Ishikawa (cell line): ENCODE measurements at regions not wholly inside any gene's neighbourhood (a gene's known extent, or its start where the extent isn't known, plus 50 kb on each side); places are given as distances from the start of the nearest gene placed in this dataset.

Experiments used
- CEBPB ChIP-seq: IDR thresholded peaks from 2 replicates; pipeline ENCODE4 v1.6.1; 2012
- EGR1 ChIP-seq: IDR thresholded peaks from 2 replicates; pipeline ENCODE4 v1.6.1; 2012
- EP300 ChIP-seq: IDR thresholded peaks from 2 replicates; pipeline ENCODE4 v1.6.1; 2012; ENCODE audit warnings: borderline replicate concordance
- FOXM1 ChIP-seq: IDR thresholded peaks from 2 replicates; pipeline ENCODE4 v1.6.1; 2012; ENCODE audit warnings: low read depth, borderline replicate concordance
- NFIC ChIP-seq: IDR thresholded peaks from 2 replicates; pipeline ENCODE4 v1.6.1; 2012
- RAD21 ChIP-seq: IDR thresholded peaks from 2 replicates; pipeline ENCODE4 v1.6.1; 2012; ENCODE audit warnings: low read depth
- TAF1 ChIP-seq: IDR thresholded peaks from 2 replicates; pipeline ENCODE4 v1.6.1; 2012; ENCODE audit warnings: low read depth, mild to moderate bottlenecking
- TCF12 ChIP-seq: IDR thresholded peaks from 2 replicates; pipeline ENCODE4 v1.6.1; 2012; ENCODE audit warnings: low read depth
- YY1 ChIP-seq: IDR thresholded peaks from 2 replicates; pipeline ENCODE4 v1.6.1; 2012; ENCODE audit warnings: low read depth
- TF ChIP-seq, protein P1 (sequence below): IDR thresholded peaks from 2 replicates; pipeline ENCODE4 v1.6.1; 2012; ENCODE audit warnings: low read depth, mild to moderate bottlenecking
- TF ChIP-seq, protein P2 (sequence below): IDR thresholded peaks from 2 replicates; pipeline ENCODE4 v1.6.1; 2012

DNA sequence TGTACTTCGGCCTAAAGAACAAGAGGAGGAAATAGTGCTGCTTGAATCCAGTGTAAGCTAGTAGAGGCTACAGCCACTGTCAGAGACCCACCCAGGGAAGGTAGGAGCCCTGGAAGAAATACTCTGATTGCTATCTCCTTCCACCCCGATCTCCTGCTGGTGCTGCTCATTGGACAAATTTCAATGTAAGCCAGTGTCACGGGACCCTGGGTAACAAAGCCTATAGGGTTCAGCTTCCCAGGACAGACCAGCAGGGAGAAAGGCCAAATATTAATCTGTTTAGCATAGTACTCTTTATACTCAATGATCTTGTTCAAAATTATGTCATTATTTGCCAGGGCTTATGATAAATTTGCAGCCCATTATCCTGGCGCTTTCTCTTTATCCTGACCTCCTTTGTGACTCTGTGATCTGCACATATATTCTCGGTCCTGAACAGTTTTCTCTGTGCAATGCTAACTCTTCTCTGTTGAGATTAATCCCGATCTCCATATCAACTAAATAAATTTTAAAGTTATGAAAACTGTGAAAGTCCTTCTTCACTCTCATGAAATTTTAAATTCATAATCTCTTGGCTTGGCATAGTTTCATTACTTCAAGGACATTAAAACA, 218.8 kb upstream of the PREP start:
- TF ChIP-seq TAF1, result no peak
- TF ChIP-seq, protein P1, sequence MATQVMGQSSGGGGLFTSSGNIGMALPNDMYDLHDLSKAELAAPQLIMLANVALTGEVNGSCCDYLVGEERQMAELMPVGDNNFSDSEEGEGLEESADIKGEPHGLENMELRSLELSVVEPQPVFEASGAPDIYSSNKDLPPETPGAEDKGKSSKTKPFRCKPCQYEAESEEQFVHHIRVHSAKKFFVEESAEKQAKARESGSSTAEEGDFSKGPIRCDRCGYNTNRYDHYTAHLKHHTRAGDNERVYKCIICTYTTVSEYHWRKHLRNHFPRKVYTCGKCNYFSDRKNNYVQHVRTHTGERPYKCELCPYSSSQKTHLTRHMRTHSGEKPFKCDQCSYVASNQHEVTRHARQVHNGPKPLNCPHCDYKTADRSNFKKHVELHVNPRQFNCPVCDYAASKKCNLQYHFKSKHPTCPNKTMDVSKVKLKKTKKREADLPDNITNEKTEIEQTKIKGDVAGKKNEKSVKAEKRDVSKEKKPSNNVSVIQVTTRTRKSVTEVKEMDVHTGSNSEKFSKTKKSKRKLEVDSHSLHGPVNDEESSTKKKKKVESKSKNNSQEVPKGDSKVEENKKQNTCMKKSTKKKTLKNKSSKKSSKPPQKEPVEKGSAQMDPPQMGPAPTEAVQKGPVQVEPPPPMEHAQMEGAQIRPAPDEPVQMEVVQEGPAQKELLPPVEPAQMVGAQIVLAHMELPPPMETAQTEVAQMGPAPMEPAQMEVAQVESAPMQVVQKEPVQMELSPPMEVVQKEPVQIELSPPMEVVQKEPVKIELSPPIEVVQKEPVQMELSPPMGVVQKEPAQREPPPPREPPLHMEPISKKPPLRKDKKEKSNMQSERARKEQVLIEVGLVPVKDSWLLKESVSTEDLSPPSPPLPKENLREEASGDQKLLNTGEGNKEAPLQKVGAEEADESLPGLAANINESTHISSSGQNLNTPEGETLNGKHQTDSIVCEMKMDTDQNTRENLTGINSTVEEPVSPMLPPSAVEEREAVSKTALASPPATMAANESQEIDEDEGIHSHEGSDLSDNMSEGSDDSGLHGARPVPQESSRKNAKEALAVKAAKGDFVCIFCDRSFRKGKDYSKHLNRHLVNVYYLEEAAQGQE, result no peak
- no peak for TF ChIP-seq EGR1
- no peak for TF ChIP-seq NFIC
- TF ChIP-seq TCF12, result no peak
- TF ChIP-seq EP300, result no peak
- no peak for TF ChIP-seq FOXM1
- TF ChIP-seq RAD21, result no peak
- TF ChIP-seq, protein P2, sequence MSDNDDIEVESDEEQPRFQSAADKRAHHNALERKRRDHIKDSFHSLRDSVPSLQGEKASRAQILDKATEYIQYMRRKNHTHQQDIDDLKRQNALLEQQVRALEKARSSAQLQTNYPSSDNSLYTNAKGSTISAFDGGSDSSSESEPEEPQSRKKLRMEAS, result no peak
- TF ChIP-seq CEBPB, result no peak
- no peak for TF ChIP-seq YY1
